Panc1 (cell line): ENCODE measurements at regions not wholly inside any gene's neighbourhood (a gene's known extent, or its start where the extent isn't known, plus 50 kb on each side); places are given as distances from the start of the nearest gene placed in this dataset.

Experiments used
- ATAC-seq: fragments of 200-7000 bp; cut with Tn5 transposase; 2 replicates; pipeline ENCODE4 v1.9.1; 2020; ENCODE audit warnings: mild to moderate bottlenecking, moderate library complexity
- BruUV-seq: library from RNA; stranded (reverse); fragments of 400-500 nt; replicated peaks from 2 replicates; lab custom pipeline; 2021; lab: Mats Ljungman, UMichigan
- CTCF ChIA-PET: fragments of 300-600 bp; sonication (Branson Sonifier 250); formaldehyde crosslinking; loops from one replicate; lab custom pipeline; 2022; ENCODE audit warnings: antibody characterized with exemption; lab: Charles Lee
- POLR2A ChIA-PET: fragments of 300-600 bp; sonication (Branson Sonifier 250); formaldehyde crosslinking; loops from one replicate; lab custom pipeline; 2022; ENCODE audit warnings: antibody characterized with exemption; lab: Charles Lee
- DNase-seq: peaks from one replicate; pipeline ENCODE4 v3.0.0-alpha.2; 2010; ENCODE audit warnings: low read depth, low spot score
- H3K27ac ChIP-seq: 2 replicates; pipeline ENCODE4 v1.5.1; 2011; ENCODE audit warnings: mild to moderate bottlenecking, low read length, inconsistent platforms
- H3K27me3 ChIP-seq: fragments of 200-500 bp; sonication (Bioruptor generic); 2 replicates; pipeline ENCODE4 v1.6.0; 2014; ENCODE audit warnings: low read length, inconsistent platforms; ENCODE audit not compliant: control insufficient read depth, insufficient read depth
- H3K36me3 ChIP-seq: fragments of 200-500 bp; sonication (Bioruptor generic); 2 replicates; pipeline ENCODE4 v1.5.1; 2014; ENCODE audit warnings: inconsistent platforms, mild to moderate bottlenecking, low read length, moderate library complexity; ENCODE audit not compliant: control insufficient read depth, insufficient read depth
- H3K4me1 ChIP-seq: 2 replicates; pipeline ENCODE4 v1.5.1; 2011; ENCODE audit warnings: inconsistent platforms, mild to moderate bottlenecking, low read length, moderate library complexity; ENCODE audit not compliant: control insufficient read depth, insufficient read depth
- H3K4me3 ChIP-seq, 2 experiments: 2 replicates each; pipeline ENCODE4 v1.5.1; 2011 to 2012; ENCODE audit warnings: low read depth in 2 of 2, low read length in 2 of 2, mild to moderate bottlenecking in 2 of 2, inconsistent platforms in 1 of 2, moderate library complexity in 1 of 2
- H3K9me3 ChIP-seq: fragments of 200-500 bp; sonication (Bioruptor generic); 2 replicates; pipeline ENCODE4 v1.5.1; 2014; ENCODE audit warnings: low read depth, mild to moderate bottlenecking, inconsistent platforms, low read length, moderate library complexity; ENCODE audit not compliant: control insufficient read depth, insufficient read depth
- POLR2AphosphoS5 ChIP-seq: IDR thresholded peaks from 2 replicates; pipeline ENCODE4 v1.6.1; 2012; ENCODE audit warnings: mild to moderate bottlenecking, low read depth, low read length, moderate library complexity
- SIN3A ChIP-seq: IDR thresholded peaks from 2 replicates; pipeline ENCODE4 v1.6.1; 2012; ENCODE audit warnings: low read depth, mild to moderate bottlenecking, low read length, moderate library complexity, borderline replicate concordance; ENCODE audit not compliant: insufficient read depth
- TCF7L2 ChIP-seq: IDR thresholded peaks from 2 replicates; pipeline ENCODE4 v1.6.1; 2011; ENCODE audit warnings: mild to moderate bottlenecking, low read depth, low read length, inconsistent platforms
- in situ Hi-C: cut with HindIII; loops from 2 replicates; pipeline ENCODE4 v1.10.0; 2016; ENCODE audit warnings: low sequenced_read_pairs, low pct_unique_long_range_greater_than_20kb
- intact Hi-C: fragments of 100-400 bp; cut with micrococcal nuclease; formaldehyde crosslinking; loops from one replicate; pipeline ENCODE4 v1.10.0; 2022; ENCODE audit not compliant: unreplicated experiment
- TF ChIP-seq, protein P1 (sequence below), 2 experiments: IDR thresholded peaks; 2 replicates each; pipeline ENCODE4 v1.6.1; 2011 to 2012; ENCODE audit warnings: low read depth in 2 of 2, control low read depth in 1 of 2, low read length in 1 of 2, mild to moderate bottlenecking in 1 of 2, moderate library complexity in 1 of 2; ENCODE audit not compliant: insufficient read depth in 1 of 2
- TF ChIP-seq, protein P2 (sequence below): fragments of 450-650 bp; IDR thresholded peaks from 2 replicates; pipeline ENCODE4 v1.5.1; 2017; ENCODE audit warnings: mild to moderate bottlenecking

DNA sequence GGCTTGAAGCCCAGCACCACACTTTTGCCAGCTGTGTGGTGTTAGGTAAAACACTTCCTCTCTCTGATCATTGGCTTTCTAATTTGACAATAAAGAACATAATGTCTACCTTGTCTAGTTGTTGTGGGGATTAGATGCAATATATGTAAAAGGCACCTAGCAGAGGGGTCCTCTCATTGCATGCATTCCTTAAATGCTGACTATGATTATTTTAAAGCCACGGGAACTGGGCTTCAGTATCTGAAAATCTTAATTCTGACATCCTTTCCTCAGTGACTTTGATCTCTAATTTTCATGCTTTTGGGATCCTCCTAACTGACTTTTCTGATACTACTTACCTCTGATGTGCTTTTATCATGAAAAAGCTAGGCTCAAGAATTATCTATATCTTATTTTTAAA lies 596.3 kb downstream of the TAFA4 start:
- H3K4me1 ChIP-seq: no peaks in the 10 kb centered on the region; the same call in 1 of the 2 replicates
- ChIA-PET POLR2A (no interaction called here), CTCF (no interaction called here)
- TF ChIP-seq POLR2AphosphoS5: no peak
- TF ChIP-seq SIN3A: no peak
- TF ChIP-seq, protein P1, sequence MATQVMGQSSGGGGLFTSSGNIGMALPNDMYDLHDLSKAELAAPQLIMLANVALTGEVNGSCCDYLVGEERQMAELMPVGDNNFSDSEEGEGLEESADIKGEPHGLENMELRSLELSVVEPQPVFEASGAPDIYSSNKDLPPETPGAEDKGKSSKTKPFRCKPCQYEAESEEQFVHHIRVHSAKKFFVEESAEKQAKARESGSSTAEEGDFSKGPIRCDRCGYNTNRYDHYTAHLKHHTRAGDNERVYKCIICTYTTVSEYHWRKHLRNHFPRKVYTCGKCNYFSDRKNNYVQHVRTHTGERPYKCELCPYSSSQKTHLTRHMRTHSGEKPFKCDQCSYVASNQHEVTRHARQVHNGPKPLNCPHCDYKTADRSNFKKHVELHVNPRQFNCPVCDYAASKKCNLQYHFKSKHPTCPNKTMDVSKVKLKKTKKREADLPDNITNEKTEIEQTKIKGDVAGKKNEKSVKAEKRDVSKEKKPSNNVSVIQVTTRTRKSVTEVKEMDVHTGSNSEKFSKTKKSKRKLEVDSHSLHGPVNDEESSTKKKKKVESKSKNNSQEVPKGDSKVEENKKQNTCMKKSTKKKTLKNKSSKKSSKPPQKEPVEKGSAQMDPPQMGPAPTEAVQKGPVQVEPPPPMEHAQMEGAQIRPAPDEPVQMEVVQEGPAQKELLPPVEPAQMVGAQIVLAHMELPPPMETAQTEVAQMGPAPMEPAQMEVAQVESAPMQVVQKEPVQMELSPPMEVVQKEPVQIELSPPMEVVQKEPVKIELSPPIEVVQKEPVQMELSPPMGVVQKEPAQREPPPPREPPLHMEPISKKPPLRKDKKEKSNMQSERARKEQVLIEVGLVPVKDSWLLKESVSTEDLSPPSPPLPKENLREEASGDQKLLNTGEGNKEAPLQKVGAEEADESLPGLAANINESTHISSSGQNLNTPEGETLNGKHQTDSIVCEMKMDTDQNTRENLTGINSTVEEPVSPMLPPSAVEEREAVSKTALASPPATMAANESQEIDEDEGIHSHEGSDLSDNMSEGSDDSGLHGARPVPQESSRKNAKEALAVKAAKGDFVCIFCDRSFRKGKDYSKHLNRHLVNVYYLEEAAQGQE (IDR thresholded peaks at IDR 0.05; ENCODE audit: insufficient read depth in 1 of 2, low read depth in 2 of 2, low read length in 1 of 2): no peak
- no peak for TF ChIP-seq TCF7L2
- TF ChIP-seq, protein P2, sequence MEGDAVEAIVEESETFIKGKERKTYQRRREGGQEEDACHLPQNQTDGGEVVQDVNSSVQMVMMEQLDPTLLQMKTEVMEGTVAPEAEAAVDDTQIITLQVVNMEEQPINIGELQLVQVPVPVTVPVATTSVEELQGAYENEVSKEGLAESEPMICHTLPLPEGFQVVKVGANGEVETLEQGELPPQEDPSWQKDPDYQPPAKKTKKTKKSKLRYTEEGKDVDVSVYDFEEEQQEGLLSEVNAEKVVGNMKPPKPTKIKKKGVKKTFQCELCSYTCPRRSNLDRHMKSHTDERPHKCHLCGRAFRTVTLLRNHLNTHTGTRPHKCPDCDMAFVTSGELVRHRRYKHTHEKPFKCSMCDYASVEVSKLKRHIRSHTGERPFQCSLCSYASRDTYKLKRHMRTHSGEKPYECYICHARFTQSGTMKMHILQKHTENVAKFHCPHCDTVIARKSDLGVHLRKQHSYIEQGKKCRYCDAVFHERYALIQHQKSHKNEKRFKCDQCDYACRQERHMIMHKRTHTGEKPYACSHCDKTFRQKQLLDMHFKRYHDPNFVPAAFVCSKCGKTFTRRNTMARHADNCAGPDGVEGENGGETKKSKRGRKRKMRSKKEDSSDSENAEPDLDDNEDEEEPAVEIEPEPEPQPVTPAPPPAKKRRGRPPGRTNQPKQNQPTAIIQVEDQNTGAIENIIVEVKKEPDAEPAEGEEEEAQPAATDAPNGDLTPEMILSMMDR: no peak
- H3K27me3 ChIP-seq: no peaks in the 10 kb centered on the region
- ATAC-seq (no peak), DNase-seq (no peak)
- H3K9me3 ChIP-seq: no peaks in the 10 kb centered on the region
- in situ Hi-C loops (no loop called here), intact Hi-C loops (no loop called here)
- H3K4me3 ChIP-seq: no peak overlapping the region
- H3K27ac ChIP-seq: no peak overlapping the region
- H3K36me3 ChIP-seq: no peaks in the 10 kb centered on the region
- BruUV-seq: no TSS peak

DNA sequence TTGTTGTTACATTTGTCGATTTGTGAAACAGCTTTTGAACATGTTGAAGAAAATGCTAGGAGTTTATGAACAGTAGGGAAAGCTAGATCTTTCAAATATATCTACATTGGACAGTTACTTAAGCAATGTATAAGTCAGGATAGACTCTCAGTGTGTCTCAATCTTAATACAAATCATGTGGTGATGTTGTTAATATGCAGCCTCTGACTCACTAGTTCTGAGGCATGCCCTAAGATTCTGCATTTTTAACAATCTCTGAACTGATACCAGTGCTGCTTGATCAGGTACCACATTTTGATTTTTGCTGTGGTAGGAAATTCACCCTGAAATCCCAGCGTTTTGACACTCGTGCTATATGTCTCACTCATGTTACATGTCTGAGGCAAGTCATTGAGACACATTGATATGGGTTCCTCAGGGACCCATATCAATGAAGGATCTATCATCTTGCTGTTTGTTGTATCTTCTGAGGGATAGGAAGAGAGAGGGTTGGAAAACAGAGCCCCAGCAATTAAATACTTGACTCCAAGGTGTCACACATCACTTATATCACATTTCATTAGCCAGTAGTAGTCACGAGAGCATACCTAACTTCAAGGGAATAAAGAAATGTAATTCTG lies 597.9 kb downstream of the TAFA4 start:
- Histone ChIP-seq H3K27ac (no peak overlapping the region), H3K4me3 (no peak overlapping the region), H3K9me3 (no peaks in the 10 kb centered on the region), H3K27me3 (no peaks in the 10 kb centered on the region), H3K4me1 (no peaks in the 10 kb centered on the region; the same call in 1 of the 2 replicates), H3K36me3 (no peaks in the 10 kb centered on the region)
- ChIA-PET CTCF (no interaction called here), POLR2A (interaction anchor here (0.6 kb wide), 1 partner anchor 231 kb away, joined by 8 read pairs; no protein-coding TSS in a partner anchor)
- in situ Hi-C loops (no loop called here), intact Hi-C loops (no loop called here)
- TF ChIP-seq TCF7L2 (no peak), POLR2AphosphoS5 (no peak), SIN3A (no peak)
- TF ChIP-seq, protein P1 (IDR thresholded peaks at IDR 0.05; ENCODE audit: insufficient read depth in 1 of 2, low read depth in 2 of 2, low read length in 1 of 2): no peak
- TF ChIP-seq, protein P2: no peak
- ATAC-seq (no peak), DNase-seq (no peak)
- no TSS peak for BruUV-seq
